ENCODE measurements at regions not wholly inside any gene's neighbourhood (a gene's known extent, or its start where the extent isn't known, plus 50 kb on each side); places are given as distances from the start of the nearest gene placed in this dataset.

DNA sequence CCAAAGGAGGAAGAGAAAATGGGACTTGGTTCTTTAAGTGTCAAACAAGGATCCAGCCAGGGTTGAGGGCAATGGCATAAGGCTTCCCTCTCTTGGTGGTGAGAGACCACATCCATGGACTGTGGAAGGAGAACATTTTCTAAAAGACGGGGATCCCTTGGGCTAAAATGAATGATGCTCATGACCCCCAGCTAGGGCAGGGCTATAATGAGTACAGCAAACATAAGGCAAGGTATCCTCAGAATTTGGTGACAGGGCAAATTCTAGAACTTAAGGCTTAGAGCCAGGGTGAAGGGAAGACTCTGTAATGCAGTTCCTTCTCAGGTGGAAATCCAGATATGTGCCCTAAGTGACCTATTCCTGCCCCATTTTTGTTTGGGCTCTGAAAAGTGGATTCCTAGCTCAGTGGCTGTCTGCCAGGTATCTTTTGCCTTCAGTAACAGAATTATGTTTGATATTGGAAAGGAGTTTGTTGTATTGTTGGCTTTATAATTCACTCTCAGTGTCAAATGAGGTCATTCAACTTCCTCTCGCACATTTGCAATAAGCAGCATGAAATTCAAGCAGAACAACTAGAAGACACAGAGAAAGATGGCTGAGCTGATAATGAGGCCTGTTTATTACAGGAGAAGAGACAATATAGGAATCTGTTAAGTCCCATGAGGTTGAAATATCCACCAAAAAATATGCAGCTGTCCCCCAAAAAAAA, 76.8 kb downstream of the DAD1 start:
- POLR2A ChIA-PET = interaction anchor here (0.9 to 35.4 kb wide), 8 partner anchors 10 to 54 kb away, joined by 3 to 875 read pairs (median 6); no protein-coding TSS in a partner anchor
- CTCF ChIA-PET = interaction anchor here (0.8 to 10.7 kb wide), 13 partner anchors 10 to 58 kb away, joined by 3 to 101 read pairs (median 6); no protein-coding TSS in a partner anchor

More for the DNA sequence above, 76.8 kb downstream of the DAD1 start:
- Histone ChIP-seq H3K4me3 (no peak overlapping the region), H2AFZ (ENCODE audit: control insufficient read depth, low read depth, low read length) (no peak overlapping the region; the same call in 1 of the 2 replicates), H3K79me2 (ENCODE audit: control insufficient read depth, insufficient read depth, low read length) (peaks cover 76% of the 10 kb centered on the region), H3K4me2 (ENCODE audit: control insufficient read depth, insufficient read depth) (peak overlapping the region; percentile 92), H3K36me3 (ENCODE audit: control insufficient read depth in 2 of 2, insufficient read depth in 2 of 2, low read length in 1 of 2) (0 out of 4 replicates have a peak, but pooled peaks cover 0 to 3% of the 10 kb centered on the region in 2 experiments), H4K20me1 (ENCODE audit: control insufficient read depth, insufficient read depth) (no peaks in the 10 kb centered on the region), H3K9me3 (replicated peaks; ENCODE audit: control insufficient read depth, insufficient read depth, low read length) (no peaks in the 10 kb centered on the region), H3K27me3 (replicated peaks in 1 of 2; ENCODE audit: control insufficient read depth in 2 of 2, insufficient read depth in 2 of 2, low read length in 1 of 2) (no peaks in the 10 kb centered on the region), H3K27ac (ENCODE audit: control insufficient read depth, insufficient read depth) (peak overlapping the region; percentile 98), H3K4me1 (ENCODE audit: control insufficient read depth, insufficient read depth, low read length) (peaks cover 85% of the 10 kb centered on the region), H3K9ac (ENCODE audit: control insufficient read depth, insufficient read depth, low read length) (peak overlapping the region; percentile 78)
- ATAC-seq (no peak), DNase-seq (ENCODE audit: low read depth, low spot score) (no peak), FAIRE-seq (no peak)
- peak; percentile 68 for TF ChIP-seq ATF7 (IDR thresholded peaks at IDR 0.05; ENCODE audit: low read depth)
- TF ChIP-seq SREBF1 (IDR thresholded peaks at IDR 0.05; ENCODE audit: low read length) = no peak
- no peak for TF ChIP-seq ZNF274 (IDR thresholded peaks at IDR 0.05; ENCODE audit: insufficient read depth, insufficient read length)
- TF ChIP-seq, protein P1, sequence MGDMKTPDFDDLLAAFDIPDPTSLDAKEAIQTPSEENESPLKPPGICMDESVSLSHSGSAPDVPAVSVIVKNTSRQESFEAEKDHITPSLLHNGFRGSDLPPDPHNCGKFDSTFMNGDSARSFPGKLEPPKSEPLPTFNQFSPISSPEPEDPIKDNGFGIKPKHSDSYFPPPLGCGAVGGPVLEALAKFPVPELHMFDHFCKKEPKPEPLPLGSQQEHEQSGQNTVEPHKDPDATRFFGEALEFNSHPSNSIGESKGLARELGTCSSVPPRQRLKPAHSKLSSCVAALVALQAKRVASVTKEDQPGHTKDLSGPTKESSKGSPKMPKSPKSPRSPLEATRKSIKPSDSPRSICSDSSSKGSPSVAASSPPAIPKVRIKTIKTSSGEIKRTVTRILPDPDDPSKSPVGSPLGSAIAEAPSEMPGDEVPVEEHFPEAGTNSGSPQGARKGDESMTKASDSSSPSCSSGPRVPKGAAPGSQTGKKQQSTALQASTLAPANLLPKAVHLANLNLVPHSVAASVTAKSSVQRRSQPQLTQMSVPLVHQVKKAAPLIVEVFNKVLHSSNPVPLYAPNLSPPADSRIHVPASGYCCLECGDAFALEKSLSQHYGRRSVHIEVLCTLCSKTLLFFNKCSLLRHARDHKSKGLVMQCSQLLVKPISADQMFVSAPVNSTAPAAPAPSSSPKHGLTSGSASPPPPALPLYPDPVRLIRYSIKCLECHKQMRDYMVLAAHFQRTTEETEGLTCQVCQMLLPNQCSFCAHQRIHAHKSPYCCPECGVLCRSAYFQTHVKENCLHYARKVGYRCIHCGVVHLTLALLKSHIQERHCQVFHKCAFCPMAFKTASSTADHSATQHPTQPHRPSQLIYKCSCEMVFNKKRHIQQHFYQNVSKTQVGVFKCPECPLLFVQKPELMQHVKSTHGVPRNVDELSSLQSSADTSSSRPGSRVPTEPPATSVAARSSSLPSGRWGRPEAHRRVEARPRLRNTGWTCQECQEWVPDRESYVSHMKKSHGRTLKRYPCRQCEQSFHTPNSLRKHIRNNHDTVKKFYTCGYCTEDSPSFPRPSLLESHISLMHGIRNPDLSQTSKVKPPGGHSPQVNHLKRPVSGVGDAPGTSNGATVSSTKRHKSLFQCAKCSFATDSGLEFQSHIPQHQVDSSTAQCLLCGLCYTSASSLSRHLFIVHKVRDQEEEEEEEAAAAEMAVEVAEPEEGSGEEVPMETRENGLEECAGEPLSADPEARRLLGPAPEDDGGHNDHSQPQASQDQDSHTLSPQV (IDR thresholded peaks at IDR 0.05) = 0 out of 2 replicates have a peak, but pooled peaks have one; percentile 11
- TF ChIP-seq ZSCAN29 (IDR thresholded peaks at IDR 0.05) = no peak
- TF ChIP-seq PML (IDR thresholded peaks at IDR 0.05; ENCODE audit: low read length) = 0 out of 2 replicates have a peak, but pooled peaks have one; percentile 20
- no peak for TF ChIP-seq POLR2A (IDR thresholded peaks at IDR 0.05; ENCODE audit: low read depth, low read length)
- 0 out of 3 replicates have a peak, but pooled peaks have one; percentile 12 for TF ChIP-seq POU2F2 (IDR thresholded peaks at IDR 0.05; ENCODE audit: borderline replicate concordance, low read depth, low read length)
- TF ChIP-seq NR2F1 (conservative IDR thresholded peaks at IDR 0.05) = peak; percentile 26; the same call in 1 of the 2 replicates
- TF ChIP-seq, protein P2, sequence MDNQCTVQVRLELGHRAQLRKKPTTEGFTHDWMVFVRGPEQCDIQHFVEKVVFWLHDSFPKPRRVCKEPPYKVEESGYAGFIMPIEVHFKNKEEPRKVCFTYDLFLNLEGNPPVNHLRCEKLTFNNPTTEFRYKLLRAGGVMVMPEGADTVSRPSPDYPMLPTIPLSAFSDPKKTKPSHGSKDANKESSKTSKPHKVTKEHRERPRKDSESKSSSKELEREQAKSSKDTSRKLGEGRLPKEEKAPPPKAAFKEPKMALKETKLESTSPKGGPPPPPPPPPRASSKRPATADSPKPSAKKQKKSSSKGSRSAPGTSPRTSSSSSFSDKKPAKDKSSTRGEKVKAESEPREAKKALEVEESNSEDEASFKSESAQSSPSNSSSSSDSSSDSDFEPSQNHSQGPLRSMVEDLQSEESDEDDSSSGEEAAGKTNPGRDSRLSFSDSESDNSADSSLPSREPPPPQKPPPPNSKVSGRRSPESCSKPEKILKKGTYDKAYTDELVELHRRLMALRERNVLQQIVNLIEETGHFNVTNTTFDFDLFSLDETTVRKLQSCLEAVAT (IDR thresholded peaks at IDR 0.05) = peak; percentile 66
- TF ChIP-seq IKZF2 (IDR thresholded peaks at IDR 0.05) = 0 out of 4 replicates have a peak, but pooled peaks of 1 of the 2 experiments have one; percentile 20
- TF ChIP-seq POLR2AphosphoS5 (IDR thresholded peaks at IDR 0.05; ENCODE audit: low read length) = peak; percentile 56; the same call in 1 of the 2 replicates
- peak; percentile 94 for TF ChIP-seq WRNIP1 (IDR thresholded peaks at IDR 0.05; ENCODE audit: borderline replicate concordance, low read depth, low read length)
- TF ChIP-seq, protein P3, sequence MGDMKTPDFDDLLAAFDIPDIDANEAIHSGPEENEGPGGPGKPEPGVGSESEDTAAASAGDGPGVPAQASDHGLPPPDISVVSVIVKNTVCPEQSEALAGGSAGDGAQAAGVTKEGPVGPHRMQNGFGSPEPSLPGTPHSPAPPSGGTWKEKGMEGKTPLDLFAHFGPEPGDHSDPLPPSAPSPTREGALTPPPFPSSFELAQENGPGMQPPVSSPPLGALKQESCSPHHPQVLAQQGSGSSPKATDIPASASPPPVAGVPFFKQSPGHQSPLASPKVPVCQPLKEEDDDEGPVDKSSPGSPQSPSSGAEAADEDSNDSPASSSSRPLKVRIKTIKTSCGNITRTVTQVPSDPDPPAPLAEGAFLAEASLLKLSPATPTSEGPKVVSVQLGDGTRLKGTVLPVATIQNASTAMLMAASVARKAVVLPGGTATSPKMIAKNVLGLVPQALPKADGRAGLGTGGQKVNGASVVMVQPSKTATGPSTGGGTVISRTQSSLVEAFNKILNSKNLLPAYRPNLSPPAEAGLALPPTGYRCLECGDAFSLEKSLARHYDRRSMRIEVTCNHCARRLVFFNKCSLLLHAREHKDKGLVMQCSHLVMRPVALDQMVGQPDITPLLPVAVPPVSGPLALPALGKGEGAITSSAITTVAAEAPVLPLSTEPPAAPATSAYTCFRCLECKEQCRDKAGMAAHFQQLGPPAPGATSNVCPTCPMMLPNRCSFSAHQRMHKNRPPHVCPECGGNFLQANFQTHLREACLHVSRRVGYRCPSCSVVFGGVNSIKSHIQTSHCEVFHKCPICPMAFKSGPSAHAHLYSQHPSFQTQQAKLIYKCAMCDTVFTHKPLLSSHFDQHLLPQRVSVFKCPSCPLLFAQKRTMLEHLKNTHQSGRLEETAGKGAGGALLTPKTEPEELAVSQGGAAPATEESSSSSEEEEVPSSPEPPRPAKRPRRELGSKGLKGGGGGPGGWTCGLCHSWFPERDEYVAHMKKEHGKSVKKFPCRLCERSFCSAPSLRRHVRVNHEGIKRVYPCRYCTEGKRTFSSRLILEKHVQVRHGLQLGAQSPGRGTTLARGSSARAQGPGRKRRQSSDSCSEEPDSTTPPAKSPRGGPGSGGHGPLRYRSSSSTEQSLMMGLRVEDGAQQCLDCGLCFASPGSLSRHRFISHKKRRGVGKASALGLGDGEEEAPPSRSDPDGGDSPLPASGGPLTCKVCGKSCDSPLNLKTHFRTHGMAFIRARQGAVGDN (IDR thresholded peaks at IDR 0.05) = peak; percentile 54; the same call in 1 of the 2 replicates
- TF ChIP-seq HDGF (IDR thresholded peaks at IDR 0.05) = no peak
- BruUV-seq (replicated peaks) = no TSS peak
- in situ Hi-C loops (cut with MboI) = no loop called here
- ChIA-PET RAD21 (ENCODE audit: unreplicated experiment) (interaction anchor here (0.9 to 25.4 kb wide), 14 partner anchors 8 to 131 kb away, joined by 3 to 797 read pairs (median 5); no protein-coding TSS in a partner anchor), SMC1A (ENCODE audit: uncharacterized antibody, unreplicated experiment) (interaction anchor here (1.0 to 17.7 kb wide), 9 partner anchors 8 to 51 kb away, joined by 3 to 399 read pairs (median 82); no protein-coding TSS in a partner anchor)
- intact Hi-C loops (cut with micrococcal nuclease; ENCODE audit: unreplicated experiment) = no loop called here
- 93% methylated on average over 2 of the region's 2 CpGs for WGBS (ENCODE audit: insufficient coverage, insufficient replicate concordance, low lambda C conversion rate, missing lambda C conversion rate)
